Progenitor cell of endocrine pancreas (in vitro differentiated cells): ENCODE measurements at regions not wholly inside any gene's neighbourhood (a gene's known extent, or its start where the extent isn't known, plus 50 kb on each side); places are given as distances from the start of the nearest gene placed in this dataset.
"Not testable (repeated sequence)": the region's sequence is repeated elsewhere in the genome, so short reads cannot be mapped to it uniquely, and the experiment has no call there.

Source experiments
- DNase-seq: peaks from one replicate; pipeline ENCODE4 v3.0.0; 2021; ENCODE audit warnings: low spot score; ENCODE audit not compliant: unreplicated experiment
- H3K27ac Mint-ChIP-seq: 2 replicates; pipeline ENCODE4 v1.8.0; 2021; ENCODE audit warnings: mild to moderate bottlenecking, moderate library complexity, mixed read lengths
- H3K27me3 Mint-ChIP-seq: 2 replicates; pipeline ENCODE4 v1.8.0; 2021; ENCODE audit warnings: mixed read lengths
- H3K36me3 Mint-ChIP-seq: 2 replicates; pipeline ENCODE4 v1.8.0; 2022; ENCODE audit warnings: mixed read lengths; ENCODE audit not compliant: insufficient read depth
- H3K4me1 Mint-ChIP-seq: 2 replicates; pipeline ENCODE4 v1.8.0; 2021; ENCODE audit warnings: low read depth, mixed read lengths
- H3K4me3 Mint-ChIP-seq: 2 replicates; pipeline ENCODE4 v1.8.0; 2021; ENCODE audit warnings: low read depth, mild to moderate bottlenecking, moderate library complexity, mixed read lengths
- H3K9me3 Mint-ChIP-seq: 2 replicates; pipeline ENCODE4 v1.8.0; 2021; ENCODE audit warnings: low read depth, mixed read lengths
- TF ChIP-seq, protein P1 (sequence below): fragments of 200-600 bp; sonication (generic); IDR thresholded peaks from one replicate; pipeline ENCODE4 v1.5.0; 2021; ENCODE audit warnings: antibody characterized with exemption, mild to moderate bottlenecking; ENCODE audit not compliant: unreplicated experiment

- Mint-ChIP-seq H3K27me3 (no peaks in the 10 kb centered on the region), H3K27ac (peak overlapping the region; percentile 54), H3K4me3 (no peak overlapping the region), H3K4me1 (peaks cover 52% of the 10 kb centered on the region), H3K36me3 (peaks cover 18% of the 10 kb centered on the region), H3K9me3 (peaks cover 23% of the 10 kb centered on the region)
- TF ChIP-seq, protein P1, sequence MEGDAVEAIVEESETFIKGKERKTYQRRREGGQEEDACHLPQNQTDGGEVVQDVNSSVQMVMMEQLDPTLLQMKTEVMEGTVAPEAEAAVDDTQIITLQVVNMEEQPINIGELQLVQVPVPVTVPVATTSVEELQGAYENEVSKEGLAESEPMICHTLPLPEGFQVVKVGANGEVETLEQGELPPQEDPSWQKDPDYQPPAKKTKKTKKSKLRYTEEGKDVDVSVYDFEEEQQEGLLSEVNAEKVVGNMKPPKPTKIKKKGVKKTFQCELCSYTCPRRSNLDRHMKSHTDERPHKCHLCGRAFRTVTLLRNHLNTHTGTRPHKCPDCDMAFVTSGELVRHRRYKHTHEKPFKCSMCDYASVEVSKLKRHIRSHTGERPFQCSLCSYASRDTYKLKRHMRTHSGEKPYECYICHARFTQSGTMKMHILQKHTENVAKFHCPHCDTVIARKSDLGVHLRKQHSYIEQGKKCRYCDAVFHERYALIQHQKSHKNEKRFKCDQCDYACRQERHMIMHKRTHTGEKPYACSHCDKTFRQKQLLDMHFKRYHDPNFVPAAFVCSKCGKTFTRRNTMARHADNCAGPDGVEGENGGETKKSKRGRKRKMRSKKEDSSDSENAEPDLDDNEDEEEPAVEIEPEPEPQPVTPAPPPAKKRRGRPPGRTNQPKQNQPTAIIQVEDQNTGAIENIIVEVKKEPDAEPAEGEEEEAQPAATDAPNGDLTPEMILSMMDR = no peak
- DNase-seq = no peak
Observed at GRCh38 chr5:99368726-99369125, 439.9 kb upstream of the CHD1 start.

DNA sequence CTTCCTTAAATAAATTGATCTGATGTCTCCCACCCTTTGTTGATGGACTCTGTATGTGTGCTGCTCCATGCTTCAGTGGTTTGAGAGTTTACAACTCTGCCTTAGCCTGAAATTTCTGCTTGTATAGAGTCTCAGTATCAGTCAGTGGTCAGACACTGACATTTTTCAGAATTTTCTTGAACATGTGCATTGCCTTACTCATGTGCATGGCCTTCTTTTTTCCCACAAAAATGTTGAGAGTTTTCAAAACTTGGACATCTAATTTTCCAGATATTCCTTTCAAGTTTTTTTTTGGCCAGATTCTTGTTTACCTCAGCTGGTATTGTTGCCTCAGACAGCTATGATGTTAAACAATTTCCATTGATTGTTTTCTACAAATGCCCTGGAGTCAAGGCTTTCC is 427.1 kb upstream of the CHD1 start:
- Mint-ChIP-seq H3K9me3 (peaks cover 30% of the 10 kb centered on the region), H3K27me3 (no peaks in the 10 kb centered on the region), H3K4me3 (no peak overlapping the region), H3K4me1 (no peaks in the 10 kb centered on the region), H3K27ac (no peak overlapping the region), H3K36me3 (peaks cover 11% of the 10 kb centered on the region)
- DNase-seq = no peak
- TF ChIP-seq, protein P1 = no peak

DNA sequence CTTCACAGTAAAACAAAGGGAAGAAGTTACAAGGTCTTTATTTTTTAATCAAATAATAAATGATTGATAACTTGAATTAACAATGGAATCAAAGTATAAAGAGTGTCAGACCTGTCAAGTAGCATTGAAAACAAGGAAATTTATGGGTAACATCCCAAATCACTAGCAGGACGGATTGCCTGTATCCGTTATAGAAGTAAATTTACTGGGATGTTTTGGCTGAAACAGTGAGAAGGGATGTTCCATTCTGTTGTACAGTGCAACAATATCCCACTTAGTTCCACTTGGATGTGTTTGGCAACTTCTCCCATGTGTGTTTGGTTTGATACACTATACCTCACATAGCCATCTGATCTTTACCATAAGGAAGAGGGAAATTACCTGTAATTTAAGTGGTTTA is 421.0 kb upstream of the CHD1 start:
- Mint-ChIP-seq H3K27me3 (no peaks in the 10 kb centered on the region), H3K4me1 (peaks cover 10% of the 10 kb centered on the region), H3K27ac (peak overlapping the region; percentile 9), H3K4me3 (no peak overlapping the region), H3K36me3 (peaks cover 9% of the 10 kb centered on the region), H3K9me3 (peaks cover 42% of the 10 kb centered on the region)
- no peak for DNase-seq
- TF ChIP-seq, protein P1 = no peak

- Mint-ChIP-seq H3K27ac (no peak overlapping the region), H3K9me3 (peaks cover 34% of the 10 kb centered on the region), H3K4me1 (peaks cover 10% of the 10 kb centered on the region), H3K27me3 (no peaks in the 10 kb centered on the region), H3K4me3 (no peak overlapping the region), H3K36me3 (peaks cover 6% of the 10 kb centered on the region)
- DNase-seq = no peak
- TF ChIP-seq, protein P1 = no peak
Observed at GRCh38 chr5:99348597-99348996, 419.8 kb upstream of the CHD1 start.

DNA sequence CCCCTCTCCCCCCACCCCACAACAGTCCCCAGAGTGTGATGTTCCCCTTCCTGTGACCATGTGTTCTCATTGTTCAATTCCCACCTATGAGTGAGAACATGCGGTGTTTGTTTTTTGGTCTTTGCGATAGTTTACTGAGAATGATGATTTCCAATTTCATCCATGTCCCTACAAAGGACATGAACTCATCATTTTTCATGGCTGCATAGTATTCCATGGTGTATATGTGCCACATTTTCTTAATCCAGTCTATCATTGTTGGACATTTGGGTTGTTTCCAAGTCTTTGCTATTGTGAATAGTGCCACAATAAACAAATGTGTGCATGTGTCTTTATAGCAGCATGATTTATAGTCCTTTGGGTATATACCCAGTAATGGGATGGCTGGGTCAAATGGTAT is 411.0 kb upstream of the CHD1 start:
- not testable (repeated sequence) for H3K27me3 Mint-ChIP-seq, DNase-seq, H3K36me3 Mint-ChIP-seq

GRCh38 chr5:99334936-99335335 is 406.1 kb upstream of the CHD1 start:
- TF ChIP-seq, protein P1 = no peak
- no peak for DNase-seq
- Mint-ChIP-seq H3K36me3 (peaks cover 4% of the 10 kb centered on the region), H3K9me3 (peaks cover 29% of the 10 kb centered on the region), H3K4me1 (no peaks in the 10 kb centered on the region), H3K27me3 (no peaks in the 10 kb centered on the region), H3K4me3 (no peak overlapping the region), H3K27ac (no peak overlapping the region)

More for the DNA sequence above, 411.0 kb upstream of the CHD1 start:
- H3K4me3 Mint-ChIP-seq, H3K27ac Mint-ChIP-seq, H3K4me1 Mint-ChIP-seq: not testable (repeated sequence)
- peaks cover 36% of the 10 kb centered on the region for H3K9me3 Mint-ChIP-seq
